Fibroblast of gingiva (primary cell): ENCODE measurements at regions not wholly inside any gene's neighbourhood (a gene's known extent, or its start where the extent isn't known, plus 50 kb on each side); places are given as distances from the start of the nearest gene placed in this dataset.
"Not testable (repeated sequence)": the region's sequence is repeated elsewhere in the genome, so short reads cannot be mapped to it uniquely, and the experiment has no call there.

ENCODE experiments used
- DNase-seq: peaks from one replicate; pipeline ENCODE4 v3.0.0-alpha.2; 2011; ENCODE audit warnings: low read depth

- no peak for DNase-seq
Measured at GRCh38 chr12:83541446-83541845, 854.7 kb downstream of the TMTC2 start.

- no peak for DNase-seq
Measured at GRCh38 chr12:83538361-83538965, 851.8 kb downstream of the TMTC2 start.

GRCh38 chr12:83537428-83538053 lies 850.8 kb downstream of the TMTC2 start:
- no peak for DNase-seq

GRCh38 chr12:83536496-83536895 lies 849.8 kb downstream of the TMTC2 start:
- no peak for DNase-seq

GRCh38 chr12:83528571-83528970 lies 841.9 kb downstream of the TMTC2 start:
- DNase-seq, result no peak

- DNase-seq, result no peak
Measured at GRCh38 chr12:83527810-83528209, 841.1 kb downstream of the TMTC2 start.

GRCh38 chr12:83515306-83516026 lies 828.8 kb downstream of the TMTC2 start:
- no peak for DNase-seq

- DNase-seq, result no peak
Measured at GRCh38 chr12:83514372-83514771, 827.7 kb downstream of the TMTC2 start.

GRCh38 chr12:83506841-83507240 lies 820.1 kb downstream of the TMTC2 start:
- DNase-seq, result no peak

GRCh38 chr12:83505586-83505985 lies 818.9 kb downstream of the TMTC2 start:
- no peak for DNase-seq

- not testable (repeated sequence) for DNase-seq
Measured at GRCh38 chr12:83499894-83500293, 813.2 kb downstream of the TMTC2 start.

- no peak for DNase-seq
Measured at GRCh38 chr12:83477696-83478095, 791.0 kb downstream of the TMTC2 start.

- no peak for DNase-seq
Measured at GRCh38 chr12:83476695-83477690, 790.3 kb downstream of the TMTC2 start.

GRCh38 chr12:83476006-83476405 lies 789.3 kb downstream of the TMTC2 start:
- no peak for DNase-seq

GRCh38 chr12:83474369-83474768 lies 787.7 kb downstream of the TMTC2 start:
- DNase-seq, result no peak

- peak; percentile 3 for DNase-seq
Measured at GRCh38 chr12:83473408-83474095, 786.8 kb downstream of the TMTC2 start.

GRCh38 chr12:83472772-83473171 lies 786.1 kb downstream of the TMTC2 start:
- DNase-seq, result no peak

- no peak for DNase-seq
Measured at GRCh38 chr12:83472350-83472749, 785.6 kb downstream of the TMTC2 start.

- no peak for DNase-seq
Measured at GRCh38 chr12:83471341-83471740, 784.6 kb downstream of the TMTC2 start.

- DNase-seq, result no peak
Measured at GRCh38 chr12:83470749-83471148, 784.0 kb downstream of the TMTC2 start.
